Erythroblast (primary cell): ENCODE measurements at regions not wholly inside any gene's neighbourhood (a gene's known extent, or its start where the extent isn't known, plus 50 kb on each side); places are given as distances from the start of the nearest gene placed in this dataset.

Experiments used
- GATA1 ChIP-seq: IDR thresholded peaks from 2 replicates; pipeline ENCODE4 v1.6.1; 2011; ENCODE audit warnings: low read depth, mild to moderate bottlenecking, control low read depth, low read length, moderate library complexity
- POLR2A ChIP-seq: IDR thresholded peaks from 2 replicates; pipeline ENCODE4 v1.6.1; 2011; ENCODE audit warnings: mild to moderate bottlenecking, low read length

GRCh38 chr12:124425667-124426066 is 130.8 kb downstream of the RFLNA start:
- TF ChIP-seq POLR2A = no peak
- TF ChIP-seq GATA1 = no peak
